ENCODE measurements at regions not wholly inside any gene's neighbourhood (a gene's known extent, or its start where the extent isn't known, plus 50 kb on each side); places are given as distances from the start of the nearest gene placed in this dataset.
"Not testable (repeated sequence)": the region's sequence is repeated elsewhere in the genome, so short reads cannot be mapped to it uniquely, and the experiment has no call there.

DNA sequence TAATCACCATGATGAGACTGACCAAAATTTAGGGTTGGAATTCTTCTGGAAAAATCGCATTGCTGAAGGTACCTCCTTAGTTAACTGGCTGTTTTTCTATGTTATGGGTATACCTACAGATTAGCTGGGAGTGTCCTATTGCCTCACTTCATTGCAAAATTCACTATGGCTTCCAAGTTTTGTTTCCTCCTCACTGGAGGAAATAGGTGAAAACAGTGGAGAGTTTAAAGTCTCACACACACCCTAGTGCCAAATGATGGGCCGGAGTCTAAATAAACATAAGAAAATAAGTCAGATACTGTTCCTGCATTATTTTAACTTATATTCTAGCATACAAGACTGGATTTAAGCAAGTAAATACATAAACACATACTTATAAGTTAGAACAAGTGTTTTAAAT is 98.2 kb downstream of the AHR start:
- Mint-ChIP-seq H3K4me3 (no peak overlapping the region), H3K27ac (no peak overlapping the region), H3K4me1 (ENCODE audit: low read depth) (peaks cover 36% of the 10 kb centered on the region), H3K36me3 (ENCODE audit: low read depth) (peaks cover 12% of the 10 kb centered on the region), H3K9me3 (peaks cover 26% of the 10 kb centered on the region), H3K27me3 (no peaks in the 10 kb centered on the region)
- intact Hi-C loops (cut with micrococcal nuclease): no loop called here

DNA sequence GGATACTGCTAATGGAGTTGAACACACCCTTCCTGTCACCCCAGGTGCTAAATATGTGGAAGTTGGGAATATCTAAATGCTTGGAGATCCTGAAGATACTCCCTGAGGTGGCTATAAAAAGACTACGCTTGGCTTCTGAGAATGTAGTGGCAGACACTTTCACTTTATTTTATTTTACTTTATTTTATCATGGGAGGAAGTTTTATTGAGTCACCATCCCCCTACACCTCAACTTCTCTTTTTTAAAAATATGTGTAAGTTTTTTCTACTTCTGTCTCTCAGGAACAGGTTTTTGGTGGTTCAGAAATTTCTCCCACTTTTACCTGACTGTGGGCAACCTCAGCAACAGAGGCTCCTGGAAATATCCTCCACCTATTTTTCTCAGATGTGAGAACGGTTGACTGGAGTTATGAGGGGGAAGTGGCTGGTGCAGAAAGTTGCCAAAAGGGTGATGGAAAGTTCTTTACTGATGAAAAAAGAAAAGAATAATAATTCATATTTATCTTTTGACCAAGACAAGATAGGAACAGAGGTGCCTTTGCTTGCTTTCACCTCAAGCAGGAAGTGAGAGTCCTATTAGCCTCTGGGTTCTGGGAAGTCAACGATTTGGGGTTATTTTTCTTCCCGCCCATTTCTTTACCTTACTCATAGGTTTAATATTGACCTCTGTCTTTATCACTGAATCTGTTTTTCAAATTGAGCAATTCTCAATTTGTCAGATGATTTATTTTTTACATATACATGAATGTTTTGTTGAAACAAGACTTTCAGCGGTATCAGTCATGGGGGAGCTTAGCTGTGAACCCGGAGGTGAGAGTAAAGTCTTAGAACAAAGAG is 103.6 kb downstream of the AHR start:
- Mint-ChIP-seq H3K36me3 (ENCODE audit: low read depth) (no peaks in the 10 kb centered on the region), H3K4me1 (ENCODE audit: low read depth) (peaks cover 62% of the 10 kb centered on the region), H3K27ac (no peak overlapping the region)

DNA sequence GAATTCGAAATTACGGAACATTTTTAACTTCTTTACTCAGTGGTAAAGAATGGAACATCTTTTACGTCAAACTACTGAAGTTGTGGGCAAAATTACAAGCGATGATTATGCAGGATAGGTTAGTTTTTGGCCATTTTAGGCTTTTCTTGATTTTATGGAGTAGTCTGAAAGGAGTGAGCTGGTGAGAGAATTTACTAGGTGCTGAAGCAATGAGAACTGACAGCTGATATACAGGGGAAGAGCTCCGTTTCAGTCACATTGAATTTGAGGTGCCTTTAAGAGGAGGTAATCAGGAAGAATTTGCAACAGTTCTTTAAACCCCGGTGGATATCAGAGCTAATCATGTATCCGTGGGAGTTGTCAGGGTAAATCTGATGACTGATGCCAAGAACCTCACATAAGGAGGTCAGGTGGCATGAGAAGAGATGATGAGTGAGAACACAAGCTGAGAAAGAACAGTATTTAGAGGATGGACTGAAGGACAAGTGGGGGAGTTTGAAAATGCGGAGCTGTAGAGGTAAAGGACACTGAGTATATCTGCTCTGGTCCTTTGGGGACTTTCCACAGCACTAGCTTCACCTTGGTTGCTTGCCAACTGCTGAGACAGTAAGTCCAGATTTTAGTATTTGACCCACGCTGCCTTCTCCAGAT is 104.3 kb downstream of the AHR start:
- intact Hi-C loops (cut with micrococcal nuclease): loop anchor here (10.0 kb wide), 1 partner anchor 62 kb away; no protein-coding TSS in a partner anchor
- Mint-ChIP-seq H3K4me1 (ENCODE audit: low read depth) (peaks cover 63% of the 10 kb centered on the region), H3K27me3 (no peaks in the 10 kb centered on the region), H3K36me3 (ENCODE audit: low read depth) (no peaks in the 10 kb centered on the region), H3K9me3 (no peaks in the 10 kb centered on the region), H3K27ac (no peak overlapping the region), H3K4me3 (no peak overlapping the region)

More for the DNA sequence above, 103.6 kb downstream of the AHR start:
- H3K27me3 Mint-ChIP-seq: no peaks in the 10 kb centered on the region
- H3K9me3 Mint-ChIP-seq: no peaks in the 10 kb centered on the region
- intact Hi-C loops (cut with micrococcal nuclease): loop anchor here (10.0 kb wide), 1 partner anchor 63 kb away; no protein-coding TSS in a partner anchor
- H3K4me3 Mint-ChIP-seq: no peak overlapping the region

DNA sequence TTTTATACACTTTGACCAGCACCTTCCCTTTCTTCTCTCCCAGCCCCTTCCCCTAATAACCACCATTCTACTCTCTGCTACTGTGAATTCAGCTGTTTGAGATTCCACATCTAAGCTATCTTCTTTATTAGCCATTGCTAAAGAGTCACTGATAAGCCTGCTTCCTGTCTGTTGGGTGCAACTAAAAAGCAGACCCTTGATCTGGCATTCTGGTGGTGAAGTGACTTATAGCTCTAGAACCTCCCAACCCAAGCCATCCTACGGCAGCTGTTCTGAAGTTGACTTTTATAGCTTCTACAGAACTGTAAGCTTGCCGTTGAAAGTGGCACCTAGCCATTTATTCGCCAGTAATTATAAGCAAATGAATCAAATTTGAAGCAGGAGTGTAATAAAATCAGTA is 105.6 kb downstream of the AHR start:
- H3K9me3 Mint-ChIP-seq: no peaks in the 10 kb centered on the region

DNA sequence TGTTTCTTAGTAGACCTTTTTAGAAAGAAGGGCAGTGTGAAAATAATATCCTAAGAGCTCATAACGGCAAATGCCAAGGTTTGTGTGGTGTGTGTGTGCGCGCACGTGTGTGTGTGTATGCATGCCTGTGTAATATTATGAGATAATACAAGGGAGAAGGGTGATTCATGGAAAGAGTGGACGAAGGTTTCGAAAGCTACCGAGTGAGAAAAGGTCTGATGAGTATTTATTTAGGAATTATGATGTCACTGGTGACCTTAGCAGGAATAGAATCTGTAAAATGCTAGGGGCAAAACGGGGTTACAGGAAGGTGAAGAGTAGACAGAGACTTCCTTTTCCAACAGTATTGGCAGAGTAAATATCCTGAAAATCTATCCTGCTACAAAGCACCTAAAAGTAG is 107.3 kb downstream of the AHR start:
- Mint-ChIP-seq H3K4me1 (ENCODE audit: low read depth) (peaks cover 63% of the 10 kb centered on the region), H3K27ac (peak overlapping the region; percentile 60), H3K9me3 (no peaks in the 10 kb centered on the region), H3K36me3 (ENCODE audit: low read depth) (no peaks in the 10 kb centered on the region), H3K27me3 (no peaks in the 10 kb centered on the region), H3K4me3 (no peak overlapping the region)
- intact Hi-C loops (cut with micrococcal nuclease): loop anchor here (10.0 kb wide), 1 partner anchor 59 kb away; no protein-coding TSS in a partner anchor

More for the DNA sequence above, 105.6 kb downstream of the AHR start:
- no peaks in the 10 kb centered on the region for H3K27me3 Mint-ChIP-seq
- H3K36me3 Mint-ChIP-seq (ENCODE audit: low read depth): no peaks in the 10 kb centered on the region
- H3K27ac Mint-ChIP-seq: no peak overlapping the region
- H3K4me1 Mint-ChIP-seq (ENCODE audit: low read depth): peaks cover 73% of the 10 kb centered on the region
- H3K4me3 Mint-ChIP-seq: no peak overlapping the region
- intact Hi-C loops (cut with micrococcal nuclease): loop anchor here (10.0 kb wide), 1 partner anchor 61 kb away; no protein-coding TSS in a partner anchor

DNA sequence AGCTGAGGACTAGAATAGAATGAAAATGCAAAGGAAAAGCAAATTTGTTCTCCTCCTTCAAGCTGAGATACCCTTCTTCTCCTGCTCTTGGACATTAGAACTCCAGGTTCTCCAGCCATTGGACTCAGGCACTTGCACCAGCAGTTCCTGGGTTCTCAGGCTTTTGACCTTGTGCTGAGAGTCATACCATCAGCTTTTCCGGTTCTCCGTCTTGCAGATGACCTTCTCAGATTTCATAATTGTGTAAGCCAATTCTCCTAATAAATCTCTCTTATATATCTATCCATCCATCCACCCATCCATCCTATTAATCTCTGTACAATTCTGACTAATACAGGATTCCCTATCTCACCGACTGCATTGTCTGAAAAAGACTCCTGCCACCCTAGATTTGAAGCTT is 108.3 kb downstream of the AHR start:
- peak overlapping the region; percentile 50 for H3K4me3 Mint-ChIP-seq
- H3K9me3 Mint-ChIP-seq: no peaks in the 10 kb centered on the region
- H3K27me3 Mint-ChIP-seq: no peaks in the 10 kb centered on the region
- peaks cover 53% of the 10 kb centered on the region for H3K4me1 Mint-ChIP-seq (ENCODE audit: low read depth)
- intact Hi-C loops (cut with micrococcal nuclease): loop anchor here (10.0 kb wide), 1 partner anchor 58 kb away; no protein-coding TSS in a partner anchor
- no peaks in the 10 kb centered on the region for H3K36me3 Mint-ChIP-seq (ENCODE audit: low read depth)
- peak overlapping the region; percentile 60 for H3K27ac Mint-ChIP-seq

DNA sequence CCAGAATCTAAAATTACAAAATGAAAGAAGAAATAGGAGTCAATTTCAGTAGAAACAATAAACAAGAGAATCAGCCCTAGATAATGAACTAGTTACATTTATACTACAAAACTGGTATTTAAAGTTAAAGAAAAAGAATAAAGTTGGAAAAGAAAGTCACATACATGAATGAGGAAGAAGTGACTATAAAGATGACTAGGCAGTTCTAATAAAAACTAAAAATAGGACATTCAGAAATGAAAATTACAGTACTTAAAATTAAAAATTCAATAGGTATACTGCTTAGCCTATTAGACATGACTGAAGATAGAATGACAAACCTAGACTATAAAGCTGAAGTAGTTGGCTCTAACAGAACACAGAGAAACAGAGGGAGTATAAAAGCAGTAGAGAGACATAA is 108.8 kb downstream of the AHR start:
- H3K4me1 Mint-ChIP-seq (ENCODE audit: low read depth): peaks cover 49% of the 10 kb centered on the region
- H3K27me3 Mint-ChIP-seq: no peaks in the 10 kb centered on the region
- H3K27ac Mint-ChIP-seq: peak overlapping the region; percentile 60
- H3K4me3 Mint-ChIP-seq: peak overlapping the region; percentile 25
- intact Hi-C loops (cut with micrococcal nuclease): loop anchor here (10.0 kb wide), 1 partner anchor 58 kb away; no protein-coding TSS in a partner anchor
- H3K36me3 Mint-ChIP-seq (ENCODE audit: low read depth): no peaks in the 10 kb centered on the region
- no peaks in the 10 kb centered on the region for H3K9me3 Mint-ChIP-seq

DNA sequence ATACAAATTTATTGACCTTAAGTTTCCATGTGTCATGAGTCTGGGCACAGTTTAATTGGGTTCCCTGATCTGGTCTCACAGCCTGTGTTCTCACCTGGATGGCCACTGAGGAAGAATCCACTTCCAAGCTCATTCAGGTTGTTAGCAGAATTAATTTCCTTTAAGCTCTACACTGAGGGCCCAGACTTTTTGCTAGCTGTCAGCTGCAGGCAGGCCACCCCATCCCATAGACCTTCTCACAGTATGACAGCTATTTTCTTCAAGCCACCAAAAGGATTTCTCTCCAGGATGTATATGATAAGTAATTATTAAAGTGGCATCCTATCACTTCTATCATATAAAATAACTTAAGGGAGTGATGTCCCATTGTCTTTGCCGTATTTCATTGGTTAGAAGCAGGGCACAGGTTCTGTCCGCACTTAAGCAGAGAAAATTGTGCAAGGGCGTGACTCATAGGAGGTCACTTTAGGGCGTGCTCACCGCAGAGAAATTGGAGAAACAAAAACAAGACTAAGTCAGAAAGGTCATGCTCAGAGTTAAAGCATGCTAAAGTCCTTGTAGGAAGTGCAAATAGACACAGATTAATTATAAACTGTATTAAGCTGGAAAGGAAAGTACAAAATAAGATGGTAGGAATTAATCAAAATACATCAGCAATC is 109.9 kb downstream of the AHR start:
- no peaks in the 10 kb centered on the region for H3K36me3 Mint-ChIP-seq (ENCODE audit: low read depth)
- H3K4me3 Mint-ChIP-seq: no peak overlapping the region
- no peaks in the 10 kb centered on the region for H3K9me3 Mint-ChIP-seq
- peaks cover 40% of the 10 kb centered on the region for H3K4me1 Mint-ChIP-seq (ENCODE audit: low read depth)
- no peaks in the 10 kb centered on the region for H3K27me3 Mint-ChIP-seq
- intact Hi-C loops (cut with micrococcal nuclease): loop anchor here (10.0 kb wide), 1 partner anchor 56 kb away; no protein-coding TSS in a partner anchor
- H3K27ac Mint-ChIP-seq: peak overlapping the region; percentile 68

DNA sequence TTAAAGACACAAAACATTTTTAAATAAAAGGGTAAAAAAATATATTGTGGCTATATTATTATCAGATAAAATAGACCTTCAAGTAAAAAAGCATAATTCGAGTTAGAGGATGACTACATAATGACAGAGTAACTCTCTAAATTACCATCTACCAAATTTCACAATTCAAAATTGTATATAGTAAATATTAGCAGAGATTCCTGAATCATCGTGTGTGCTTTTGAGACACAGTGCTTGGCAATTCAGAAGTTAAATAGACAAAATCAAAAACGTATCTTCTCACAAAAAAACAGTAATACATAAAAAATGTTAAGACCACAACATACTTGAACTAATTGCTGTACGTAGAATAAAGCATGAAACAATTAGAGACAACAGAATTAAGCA is 110.4 kb downstream of the AHR start:
- peak overlapping the region; percentile 68 for H3K27ac Mint-ChIP-seq
- H3K4me1 Mint-ChIP-seq (ENCODE audit: low read depth): peaks cover 38% of the 10 kb centered on the region
- intact Hi-C loops (cut with micrococcal nuclease): loop anchor here (10.0 kb wide), 1 partner anchor 56 kb away; no protein-coding TSS in a partner anchor
- H3K36me3 Mint-ChIP-seq (ENCODE audit: low read depth): no peaks in the 10 kb centered on the region
- no peaks in the 10 kb centered on the region for H3K9me3 Mint-ChIP-seq
- no peaks in the 10 kb centered on the region for H3K27me3 Mint-ChIP-seq
- H3K4me3 Mint-ChIP-seq: no peak overlapping the region

DNA sequence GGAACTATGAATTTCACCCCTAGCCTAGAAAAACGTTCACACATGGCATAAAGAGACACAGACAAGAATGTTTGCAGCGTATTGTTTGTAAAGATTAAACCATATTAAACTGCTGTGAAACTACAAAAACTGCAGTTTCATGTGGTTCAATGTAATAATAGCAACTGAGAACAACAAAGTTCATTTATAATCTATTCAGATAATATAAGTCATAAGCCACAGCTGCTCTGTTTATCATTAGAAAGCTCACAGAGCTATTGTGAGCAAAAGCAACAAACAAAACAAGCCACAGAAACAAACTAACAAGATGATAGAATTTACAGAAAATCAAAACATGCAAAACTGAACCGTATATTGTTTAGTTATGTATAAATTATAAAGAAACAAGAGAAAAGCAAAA is 113.5 kb downstream of the AHR start:
- Mint-ChIP-seq H3K27ac (no peak overlapping the region), H3K9me3 (no peaks in the 10 kb centered on the region), H3K27me3 (no peaks in the 10 kb centered on the region), H3K36me3 (ENCODE audit: low read depth) (no peaks in the 10 kb centered on the region), H3K4me3 (no peak overlapping the region), H3K4me1 (ENCODE audit: low read depth) (peaks cover 20% of the 10 kb centered on the region)
- intact Hi-C loops (cut with micrococcal nuclease): no loop called here

DNA sequence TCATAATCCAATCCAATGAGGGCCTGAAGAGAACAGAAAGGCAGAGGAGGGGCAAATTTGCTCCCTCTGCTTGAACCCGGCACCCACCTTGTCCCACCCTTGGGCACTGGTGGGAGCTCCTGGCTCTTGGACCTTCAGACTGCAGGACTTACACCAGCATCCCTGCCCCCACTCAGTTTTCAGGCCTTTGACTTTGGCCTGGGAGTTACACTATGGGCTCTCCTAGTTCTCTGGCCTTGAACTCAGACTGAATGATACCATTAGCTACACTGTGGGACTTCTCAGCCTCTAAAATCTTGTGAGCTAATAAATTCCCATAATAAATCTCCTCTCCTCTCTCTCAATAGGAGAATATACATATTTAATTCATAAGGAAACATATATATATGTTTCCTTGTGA is 114.4 kb downstream of the AHR start:
- Mint-ChIP-seq H3K4me3 (no peak overlapping the region), H3K4me1 (ENCODE audit: low read depth) (peaks cover 12% of the 10 kb centered on the region), H3K27me3 (no peaks in the 10 kb centered on the region), H3K9me3 (no peaks in the 10 kb centered on the region), H3K27ac (no peak overlapping the region), H3K36me3 (ENCODE audit: low read depth) (no peaks in the 10 kb centered on the region)
- intact Hi-C loops (cut with micrococcal nuclease): no loop called here

DNA sequence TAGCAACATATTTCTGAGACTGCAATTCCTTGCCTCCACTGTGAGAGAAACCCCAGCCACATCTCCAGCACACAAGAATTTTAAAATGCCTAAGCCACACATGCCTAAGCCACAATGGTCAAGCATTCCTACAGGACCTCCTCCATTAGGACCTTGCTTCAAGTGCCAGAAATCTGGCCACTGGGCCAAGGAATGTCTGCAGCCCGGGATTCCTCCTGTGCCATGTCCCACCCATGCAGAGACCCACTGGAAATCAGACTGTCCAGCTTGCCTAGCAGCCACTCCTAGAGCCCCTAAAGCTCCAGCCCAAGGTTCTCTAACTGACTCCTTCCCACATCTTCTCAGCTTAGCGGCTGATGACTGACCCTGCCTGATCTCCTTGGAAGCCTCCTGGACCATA is 117.5 kb downstream of the AHR start:
- H3K27me3 Mint-ChIP-seq: no peaks in the 10 kb centered on the region
- H3K4me1 Mint-ChIP-seq (ENCODE audit: low read depth): no peaks in the 10 kb centered on the region
- intact Hi-C loops (cut with micrococcal nuclease): no loop called here
- no peaks in the 10 kb centered on the region for H3K9me3 Mint-ChIP-seq
- no peak overlapping the region for H3K4me3 Mint-ChIP-seq
- no peaks in the 10 kb centered on the region for H3K36me3 Mint-ChIP-seq (ENCODE audit: low read depth)
- H3K27ac Mint-ChIP-seq: no peak overlapping the region

DNA sequence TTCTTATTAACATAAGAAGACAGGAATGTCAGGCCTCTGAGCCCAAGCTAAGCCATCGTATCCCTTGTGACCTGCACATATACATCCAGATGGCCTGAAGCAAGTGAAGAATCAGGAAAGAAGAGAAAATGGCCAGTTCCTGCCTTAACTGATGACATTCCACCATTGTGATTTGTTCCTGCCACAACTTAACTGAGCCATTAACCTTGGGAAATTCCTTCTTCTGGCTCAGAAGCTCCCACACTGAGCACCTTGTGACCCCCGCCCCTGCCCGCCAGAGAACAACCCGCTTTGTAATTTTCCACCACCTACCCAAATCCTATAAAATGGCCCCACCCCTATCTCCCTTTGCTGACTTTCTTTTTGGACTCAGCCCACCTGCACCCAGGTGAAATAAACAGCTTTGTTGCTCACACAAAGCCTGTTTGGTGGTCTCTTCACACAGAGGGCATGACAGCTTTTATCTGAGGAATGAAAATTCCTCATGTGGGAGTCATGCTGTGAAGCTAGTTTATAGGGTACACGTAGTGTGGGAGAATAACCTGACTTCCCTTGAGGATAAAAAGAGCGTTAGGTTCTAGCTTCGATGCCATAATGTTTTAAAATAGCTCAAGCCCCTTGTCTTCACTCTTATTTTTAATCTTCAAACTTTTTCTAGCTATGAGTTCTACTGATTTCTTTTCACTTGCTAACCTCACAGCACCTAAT is 122.0 kb downstream of the AHR start:
- H3K4me3 Mint-ChIP-seq; H3K9me3 Mint-ChIP-seq; intact Hi-C loops (cut with micrococcal nuclease); H3K27ac Mint-ChIP-seq; H3K4me1 Mint-ChIP-seq (ENCODE audit: low read depth); H3K36me3 Mint-ChIP-seq (ENCODE audit: low read depth); H3K27me3 Mint-ChIP-seq: not testable (repeated sequence)

Data from dendritic cell treated with granulocyte-macrophage colony-stimulating factor and Interleukin-4, amounts not matched to agents 40 ng/mL and 50 ng/mL, for 4 days (primary cell).